H1 (cell line): ENCODE measurements at regions not wholly inside any gene's neighbourhood (a gene's known extent, or its start where the extent isn't known, plus 50 kb on each side); places are given as distances from the start of the nearest gene placed in this dataset.

ENCODE experiments used
- CBX5 ChIP-seq: fragments of 300-800, 300-1000 bp; sonication (generic); IDR thresholded peaks from 2 replicates; pipeline ENCODE4 v1.7.1; 2016; ENCODE audit warnings: antibody characterized with exemption, low read length, low read depth
- CEBPB ChIP-seq: IDR thresholded peaks from 2 replicates; pipeline ENCODE4 v1.6.1; 2012; ENCODE audit warnings: low read depth, low read length
- CREB1 ChIP-seq: IDR thresholded peaks from 2 replicates; pipeline ENCODE4 v1.6.1; 2012; ENCODE audit warnings: inconsistent platforms
- CTCF ChIP-seq, 3 experiments: IDR thresholded peaks; 1 replicate in 2 of 3; 2 replicates in 1 of 3; pipeline versions ENCODE4 v1.5.1 to v1.6.1; 2011; ENCODE audit warnings: low read length in 3 of 3, mild to moderate bottlenecking in 3 of 3, inconsistent platforms in 2 of 3, low read depth in 1 of 3, moderate library complexity in 1 of 3; ENCODE audit not compliant: insufficient read depth in 1 of 3; ENCODE audit errors: control extremely low read depth in 1 of 3
- EGR1 ChIP-seq: IDR thresholded peaks from 2 replicates; pipeline ENCODE4 v1.6.1; 2011; ENCODE audit warnings: low read depth, low read length, borderline replicate concordance
- HDAC2 ChIP-seq, 2 experiments: fragments of 300-600 bp in 1 of 2; sonication (generic) in 1 of 2; IDR thresholded peaks; 2 replicates each; pipeline ENCODE4 v1.6.1; 2011 to 2012; ENCODE audit warnings: low read depth in 2 of 2, low read length in 2 of 2, mild to moderate bottlenecking in 2 of 2, moderate library complexity in 2 of 2, borderline replicate concordance in 1 of 2, inconsistent platforms in 1 of 2
- JUND ChIP-seq: IDR thresholded peaks from 2 replicates; pipeline ENCODE4 v1.6.1; 2011; ENCODE audit warnings: mild to moderate bottlenecking, improper control_type of control experiment, low read length
- POLR2A ChIP-seq, 2 experiments: IDR thresholded peaks; 1 replicate in 1 of 2; 2 replicates in 1 of 2; pipeline ENCODE4 v1.6.1; 2011; ENCODE audit warnings: low read depth in 2 of 2, low read length in 2 of 2, mild to moderate bottlenecking in 2 of 2; ENCODE audit errors: control extremely low read depth in 1 of 2
- RAD21 ChIP-seq, 2 experiments: IDR thresholded peaks in 1 of 2; conservative IDR thresholded peaks in 1 of 2; 2 replicates each; pipeline ENCODE4 v1.6.1; 2011; ENCODE audit warnings: low read depth in 2 of 2, low read length in 2 of 2, improper control_type of control experiment in 1 of 2, inconsistent platforms in 1 of 2, mild to moderate bottlenecking in 1 of 2, moderate library complexity in 1 of 2
- YY1 ChIP-seq: IDR thresholded peaks from 2 replicates; pipeline ENCODE4 v1.6.1; 2011; ENCODE audit warnings: low read depth, mild to moderate bottlenecking, low read length
- ZNF274 ChIP-seq: IDR thresholded peaks from 2 replicates; pipeline ENCODE4 v1.7.0; 2012; ENCODE audit warnings: low read length, borderline replicate concordance; ENCODE audit errors: extremely low read depth
- TF ChIP-seq, protein P1 (sequence below): IDR thresholded peaks from 2 replicates; pipeline ENCODE4 v1.6.1; 2012; ENCODE audit warnings: low read length, inconsistent platforms
- TF ChIP-seq, protein P2 (sequence below): IDR thresholded peaks from 2 replicates; pipeline ENCODE4 v1.6.1; 2012; ENCODE audit warnings: inconsistent platforms

DNA sequence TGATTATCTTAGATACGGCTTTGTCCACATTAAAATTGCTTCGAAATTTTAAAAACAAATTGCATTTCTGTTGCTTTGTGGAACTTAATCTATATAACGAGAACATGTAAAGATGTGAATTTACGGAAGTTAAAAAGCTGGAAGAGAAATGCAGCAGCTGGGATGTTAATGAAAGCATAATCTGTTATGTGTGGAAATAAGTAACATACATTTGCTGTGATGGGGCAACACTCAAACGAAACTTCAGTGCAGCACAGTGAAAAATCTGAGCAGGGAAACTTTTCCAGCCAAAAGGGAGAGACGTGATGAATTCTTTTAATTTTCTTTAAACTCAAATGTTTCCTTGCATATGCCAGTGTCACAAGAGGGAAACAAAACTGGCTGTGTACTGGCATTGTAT is 276.7 kb upstream of the LMCD1 start:
- TF ChIP-seq POLR2A (IDR thresholded peaks at IDR 0.05; ENCODE audit: control extremely low read depth in 1 of 2, low read depth in 2 of 2, low read length in 2 of 2) (no peak), YY1 (no peak), CEBPB (no peak), CTCF (IDR thresholded peaks at IDR 0.05; ENCODE audit: control extremely low read depth in 1 of 3, insufficient read depth in 1 of 3, low read depth in 1 of 3, low read length in 3 of 3) (no peak), ZNF274 (no peak), JUND (no peak), RAD21 (IDR thresholded peaks at IDR 0.05 in 1 of 2, conservative IDR thresholded peaks at IDR 0.05 in 1 of 2; ENCODE audit: low read depth in 2 of 2, low read length in 2 of 2) (no peak), CREB1 (no peak), CBX5 (no peak), HDAC2 (IDR thresholded peaks at IDR 0.05; ENCODE audit: borderline replicate concordance in 1 of 2, low read depth in 2 of 2, low read length in 2 of 2) (no peak), EGR1 (no peak)
- TF ChIP-seq, protein P1, sequence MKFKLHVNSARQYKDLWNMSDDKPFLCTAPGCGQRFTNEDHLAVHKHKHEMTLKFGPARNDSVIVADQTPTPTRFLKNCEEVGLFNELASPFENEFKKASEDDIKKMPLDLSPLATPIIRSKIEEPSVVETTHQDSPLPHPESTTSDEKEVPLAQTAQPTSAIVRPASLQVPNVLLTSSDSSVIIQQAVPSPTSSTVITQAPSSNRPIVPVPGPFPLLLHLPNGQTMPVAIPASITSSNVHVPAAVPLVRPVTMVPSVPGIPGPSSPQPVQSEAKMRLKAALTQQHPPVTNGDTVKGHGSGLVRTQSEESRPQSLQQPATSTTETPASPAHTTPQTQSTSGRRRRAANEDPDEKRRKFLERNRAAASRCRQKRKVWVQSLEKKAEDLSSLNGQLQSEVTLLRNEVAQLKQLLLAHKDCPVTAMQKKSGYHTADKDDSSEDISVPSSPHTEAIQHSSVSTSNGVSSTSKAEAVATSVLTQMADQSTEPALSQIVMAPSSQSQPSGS = no peak
- TF ChIP-seq, protein P2, sequence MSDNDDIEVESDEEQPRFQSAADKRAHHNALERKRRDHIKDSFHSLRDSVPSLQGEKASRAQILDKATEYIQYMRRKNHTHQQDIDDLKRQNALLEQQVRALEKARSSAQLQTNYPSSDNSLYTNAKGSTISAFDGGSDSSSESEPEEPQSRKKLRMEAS = no peak
